Colonic mucosa (tissue), 4 donors: ENCODE measurements at regions not wholly inside any gene's neighbourhood (a gene's known extent, or its start where the extent isn't known, plus 50 kb on each side); places are given as distances from the start of the nearest gene placed in this dataset.

Experiments used
- DNase-seq: peaks from one replicate; pipeline ENCODE4 v3.0.0-alpha.2; 2020
- H3K27ac ChIP-seq: fragments of 200-600 bp; one replicate; pipeline ENCODE4 v1.8.0; 2021
- H3K27me3 ChIP-seq: fragments of 200-600 bp; one replicate; pipeline ENCODE4 v1.8.0; 2021
- H3K36me3 ChIP-seq: fragments of 200-600 bp; one replicate; pipeline ENCODE4 v1.8.0; 2021
- H3K4me1 ChIP-seq: fragments of 200-600 bp; one replicate; pipeline ENCODE4 v1.8.0; 2021; ENCODE audit warnings: mild to moderate bottlenecking
- H3K4me3 ChIP-seq: fragments of 200-600 bp; one replicate; pipeline ENCODE4 v1.8.0; 2021
- H3K9ac ChIP-seq, 2 donors: one replicate each; pipeline ENCODE4 v1.7.0; 2013; ENCODE audit warnings: control low read depth in 2 of 2, low read depth in 2 of 2, low read length in 2 of 2
- H3K9me3 ChIP-seq: fragments of 200-600 bp; one replicate; pipeline ENCODE4 v1.8.0; 2021
- CTCF ChIP-seq: fragments of 200-600 bp; IDR thresholded peaks from one replicate; pipeline ENCODE4 v1.8.0; 2022; ENCODE audit warnings: antibody characterized with exemption, mild to moderate bottlenecking
- intact Hi-C: fragments of 100-400 bp; cut with DNase I; formaldehyde crosslinking; loops from one replicate; pipeline ENCODE4 v1.14.1; 2022
- donor health status: healthy.
- donor health status: DM: no; HTN: no; CAD: no.
- donor health status: DM: no; HTN: no; CAD: no.

GRCh38 chr6:81979767-81980166, 227.3 kb upstream of the TENT5A start:
- no peak overlapping the region for H3K27ac ChIP-seq
- no peaks in the 10 kb centered on the region for H3K36me3 ChIP-seq
- H3K4me3 ChIP-seq = no peak overlapping the region
- intact Hi-C loops = loop anchor here (10.0 kb wide), 1 partner anchor 235 kb away; no protein-coding TSS in a partner anchor
- H3K27me3 ChIP-seq = no peaks in the 10 kb centered on the region
- H3K9ac ChIP-seq = no peak overlapping the region
- H3K9me3 ChIP-seq = no peaks in the 10 kb centered on the region
- H3K4me1 ChIP-seq = no peaks in the 10 kb centered on the region
- TF ChIP-seq CTCF = no peak
- no peak for DNase-seq

- Histone ChIP-seq H3K4me1 (no peaks in the 10 kb centered on the region), H3K4me3 (no peak overlapping the region), H3K9me3 (no peaks in the 10 kb centered on the region), H3K36me3 (no peaks in the 10 kb centered on the region), H3K9ac (no peak overlapping the region), H3K27ac (no peak overlapping the region), H3K27me3 (no peaks in the 10 kb centered on the region)
- TF ChIP-seq CTCF = no peak
- no peak for DNase-seq
- intact Hi-C loops = no loop called here
These were observed 226.8 kb upstream of the TENT5A start for GRCh38 chr6:81979329-81979728.

GRCh38 chr6:81978230-81978629, 225.7 kb upstream of the TENT5A start:
- no peaks in the 10 kb centered on the region for H3K9me3 ChIP-seq
- H3K4me1 ChIP-seq = no peaks in the 10 kb centered on the region
- no peak for TF ChIP-seq CTCF
- no peak overlapping the region for H3K4me3 ChIP-seq
- H3K9ac ChIP-seq = no peak overlapping the region
- no peak overlapping the region for H3K27ac ChIP-seq
- H3K27me3 ChIP-seq = no peaks in the 10 kb centered on the region
- H3K36me3 ChIP-seq = no peaks in the 10 kb centered on the region
- intact Hi-C loops = no loop called here
- no peak for DNase-seq

GRCh38 chr6:81977486-81977885, 225.0 kb upstream of the TENT5A start:
- DNase-seq = no peak
- Histone ChIP-seq H3K27me3 (no peaks in the 10 kb centered on the region), H3K4me3 (no peak overlapping the region), H3K9me3 (no peaks in the 10 kb centered on the region), H3K4me1 (no peaks in the 10 kb centered on the region), H3K9ac (no peak overlapping the region), H3K36me3 (no peaks in the 10 kb centered on the region), H3K27ac (no peak overlapping the region)
- no peak for TF ChIP-seq CTCF
- intact Hi-C loops = no loop called here

- H3K4me1 ChIP-seq = no peaks in the 10 kb centered on the region
- TF ChIP-seq CTCF = no peak
- H3K9ac ChIP-seq = no peak overlapping the region
- H3K27me3 ChIP-seq = no peaks in the 10 kb centered on the region
- no peak overlapping the region for H3K4me3 ChIP-seq
- intact Hi-C loops = no loop called here
- no peaks in the 10 kb centered on the region for H3K9me3 ChIP-seq
- H3K27ac ChIP-seq = no peak overlapping the region
- H3K36me3 ChIP-seq = no peaks in the 10 kb centered on the region
- no peak for DNase-seq
These were observed 217.3 kb upstream of the TENT5A start for GRCh38 chr6:81969814-81970213.

GRCh38 chr6:81969011-81969410, 216.5 kb upstream of the TENT5A start:
- Histone ChIP-seq H3K36me3 (no peaks in the 10 kb centered on the region), H3K27ac (no peak overlapping the region), H3K9me3 (no peaks in the 10 kb centered on the region), H3K4me1 (no peaks in the 10 kb centered on the region), H3K4me3 (no peak overlapping the region), H3K9ac (no peak overlapping the region), H3K27me3 (no peaks in the 10 kb centered on the region)
- no peak for DNase-seq
- no peak for TF ChIP-seq CTCF
- intact Hi-C loops = no loop called here
